ENCODE measurements at regions not wholly inside any gene's neighbourhood (a gene's known extent, or its start where the extent isn't known, plus 50 kb on each side); places are given as distances from the start of the nearest gene placed in this dataset.

DNA sequence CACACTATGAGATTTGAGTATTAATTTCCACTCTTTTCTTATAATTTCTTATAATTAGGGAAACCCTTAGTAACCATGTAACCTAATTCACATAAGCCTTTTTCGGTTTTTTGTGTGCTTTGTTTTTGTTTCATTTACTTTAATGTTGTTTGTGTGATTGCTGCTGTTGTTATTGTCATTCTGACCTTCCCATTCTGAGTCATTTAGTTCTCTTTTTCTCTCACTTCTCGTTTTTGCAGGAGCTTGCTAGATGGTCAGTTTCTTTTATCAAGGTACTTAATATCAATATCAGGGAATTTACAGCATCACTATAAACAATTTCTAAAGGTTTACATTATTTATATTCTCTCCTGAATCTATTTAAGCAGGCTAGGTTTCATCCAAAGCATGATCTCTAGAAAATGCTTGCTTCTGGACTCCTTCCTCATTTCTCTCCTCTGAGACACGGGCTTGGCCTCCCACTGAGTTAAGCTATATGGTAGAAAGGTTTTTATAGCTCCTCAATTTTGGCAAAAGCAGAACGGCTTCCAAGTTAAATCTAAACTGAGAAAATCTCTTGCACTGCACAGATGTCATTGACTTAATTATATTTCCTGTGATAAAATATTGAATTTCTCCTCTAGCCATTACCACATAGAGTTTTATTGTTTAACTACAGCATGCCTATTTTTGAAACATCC lies 534.2 kb downstream of the NSUN3 start (continued):
- TF ChIP-seq POLR2AphosphoS5 (IDR thresholded peaks at IDR 0.05; ENCODE audit: low read depth, low read length) (no peak), GTF2F1 (IDR thresholded peaks at IDR 0.05; ENCODE audit: borderline replicate concordance, low read depth, low read length) (no peak), SRF (IDR thresholded peaks at IDR 0.05; ENCODE audit: low read depth, low read length) (no peak), USF2 (IDR thresholded peaks at IDR 0.05; ENCODE audit: low read length) (no peak)

Measured in H1 (cell line).